HG03432 (cell line): ENCODE measurements at regions not wholly inside any gene's neighbourhood (a gene's known extent, or its start where the extent isn't known, plus 50 kb on each side); places are given as distances from the start of the nearest gene placed in this dataset.
A peak's percentile ranks its signal among the peaks of the same experiment; 100 is the strongest.

Experiments
- ATAC-seq: cut with Tn5 transposase; IDR thresholded peaks from one replicate; pipeline ENCODE4 v1.9.1; 2021; ENCODE audit warnings: mild to moderate bottlenecking, moderate library complexity; ENCODE audit not compliant: unreplicated experiment

DNA sequence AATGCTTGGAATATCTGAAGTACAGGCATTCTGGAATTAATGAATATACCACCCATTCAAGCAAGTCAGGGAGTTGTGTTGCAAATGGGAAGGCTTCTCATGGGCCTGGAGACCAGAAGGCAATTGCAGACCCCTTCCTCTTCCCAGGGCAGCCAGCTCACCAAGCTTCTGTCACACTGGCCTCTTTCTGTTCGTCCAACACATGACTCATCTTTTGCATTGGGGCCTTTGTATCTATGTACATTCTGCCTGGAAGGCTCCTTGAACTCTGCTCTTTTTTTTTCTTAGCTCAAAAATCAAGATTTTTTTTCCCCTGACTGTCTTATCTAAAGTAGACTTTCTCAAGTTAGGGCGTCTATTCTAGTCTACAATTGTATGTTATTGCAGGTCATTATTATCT is 132.9 kb upstream of the MYLIP start:
- no peak for ATAC-seq

DNA sequence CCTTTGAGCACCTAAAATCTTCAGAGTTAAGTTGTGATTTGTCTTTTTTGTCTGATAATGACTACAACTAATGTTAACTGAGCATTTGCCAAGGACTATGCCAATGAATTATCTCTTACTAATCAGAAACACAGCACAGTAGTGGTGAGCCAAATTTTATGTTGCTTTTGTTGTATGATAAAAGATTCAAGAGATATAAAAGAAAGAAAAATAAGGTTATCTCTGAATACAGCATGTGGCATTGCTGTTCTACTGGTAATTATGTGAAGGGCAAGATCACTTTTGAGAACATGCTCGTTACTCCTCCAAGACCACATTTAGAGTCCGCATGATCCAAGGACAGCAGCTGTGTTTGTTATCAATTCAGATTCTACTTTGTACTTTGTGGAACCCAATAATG is 133.4 kb upstream of the MYLIP start:
- no peak for ATAC-seq

DNA sequence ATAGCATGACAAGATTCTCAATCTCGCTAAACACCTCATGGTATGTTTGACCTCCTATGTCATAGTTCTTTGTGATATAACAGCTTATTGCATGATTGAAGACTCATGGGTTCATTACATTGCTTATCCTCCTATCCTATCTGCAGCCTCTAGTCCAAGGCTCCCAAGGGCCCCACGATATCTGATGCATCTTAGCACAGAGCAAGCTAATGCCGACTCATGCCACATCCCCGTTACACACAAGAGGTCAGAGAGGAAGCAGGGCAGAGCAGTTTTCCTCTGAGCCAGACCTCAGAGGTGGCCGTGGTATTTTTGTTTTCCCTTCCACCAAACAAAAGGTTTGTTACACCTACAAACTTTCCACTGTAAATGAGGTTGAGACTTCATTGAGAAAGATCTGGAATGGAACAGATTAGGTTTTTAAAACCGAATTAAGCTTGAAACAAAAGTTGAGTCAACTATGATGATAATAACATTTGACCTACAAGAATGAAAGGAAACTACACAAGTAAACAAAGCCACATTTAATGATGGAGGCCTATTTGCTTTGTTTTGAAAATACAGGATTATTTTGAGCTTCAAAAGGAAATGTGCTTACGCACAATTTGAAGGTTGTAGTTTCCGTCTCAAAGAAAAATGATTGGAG is 133.9 kb upstream of the MYLIP start:
- ATAC-seq = no peak

DNA sequence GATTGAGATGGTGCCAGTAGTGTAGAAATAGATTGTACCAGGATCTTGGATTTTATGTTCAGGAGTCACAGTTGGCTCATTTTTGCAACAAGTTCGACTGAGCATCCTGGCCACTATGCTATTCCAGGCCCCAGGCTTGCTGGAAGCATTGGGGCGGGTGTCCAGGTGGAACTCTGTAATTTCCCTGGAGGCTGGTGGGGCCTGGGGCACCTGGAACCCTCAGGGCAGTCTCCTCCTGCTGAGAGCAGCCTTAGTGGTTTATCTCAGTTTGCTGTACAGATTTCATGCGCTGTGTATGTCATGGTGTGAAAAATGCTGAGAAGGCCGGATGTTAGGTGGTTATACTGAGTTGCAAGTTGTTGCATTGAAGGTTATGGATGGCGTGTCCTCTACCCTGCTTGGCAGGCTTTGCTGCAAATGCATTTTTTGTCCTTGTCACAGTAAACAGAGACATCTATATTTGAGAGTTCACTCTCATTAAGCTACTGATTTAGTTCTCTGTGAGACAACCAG is 135.1 kb upstream of the MYLIP start:
- ATAC-seq = no peak

DNA sequence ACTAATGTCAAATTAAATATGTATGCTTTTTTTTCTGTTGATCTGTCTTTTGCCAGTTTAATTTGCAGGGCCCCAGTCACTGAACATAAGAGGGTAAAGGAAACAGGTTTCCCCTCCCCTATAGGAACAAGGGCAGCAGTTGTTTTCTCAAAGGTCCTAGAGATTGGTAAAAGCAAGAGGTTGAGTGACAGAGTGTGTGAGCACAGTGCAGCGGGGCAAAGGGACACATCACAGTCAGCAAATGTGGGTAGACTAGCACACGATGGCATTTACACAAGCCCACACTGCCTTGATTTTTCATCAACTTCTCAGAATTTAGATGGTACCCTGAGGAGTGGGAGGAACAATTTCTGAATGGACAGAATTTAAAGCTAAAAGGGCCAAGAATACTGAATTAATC is 138.7 kb upstream of the MYLIP start:
- no peak for ATAC-seq

DNA sequence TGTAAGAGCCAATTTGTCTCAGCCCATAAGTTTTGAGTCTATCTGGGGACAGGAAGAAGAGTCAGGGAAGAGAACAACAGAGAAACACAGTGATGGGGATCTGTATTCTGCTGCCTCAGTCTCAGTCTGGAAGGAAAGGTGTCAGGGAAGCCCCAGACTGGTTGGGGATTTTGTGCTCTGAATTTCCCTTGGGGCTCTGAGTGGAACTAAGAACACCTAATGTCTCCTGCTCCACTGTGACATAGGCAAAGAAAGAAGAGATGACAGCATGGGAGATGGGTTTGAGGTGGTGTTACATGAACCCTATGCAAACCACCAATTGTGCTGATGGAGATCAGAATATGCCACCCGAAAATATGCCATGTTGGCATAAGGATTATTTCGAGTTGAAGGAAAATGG is 139.5 kb upstream of the MYLIP start:
- peak; percentile 75 for ATAC-seq

DNA sequence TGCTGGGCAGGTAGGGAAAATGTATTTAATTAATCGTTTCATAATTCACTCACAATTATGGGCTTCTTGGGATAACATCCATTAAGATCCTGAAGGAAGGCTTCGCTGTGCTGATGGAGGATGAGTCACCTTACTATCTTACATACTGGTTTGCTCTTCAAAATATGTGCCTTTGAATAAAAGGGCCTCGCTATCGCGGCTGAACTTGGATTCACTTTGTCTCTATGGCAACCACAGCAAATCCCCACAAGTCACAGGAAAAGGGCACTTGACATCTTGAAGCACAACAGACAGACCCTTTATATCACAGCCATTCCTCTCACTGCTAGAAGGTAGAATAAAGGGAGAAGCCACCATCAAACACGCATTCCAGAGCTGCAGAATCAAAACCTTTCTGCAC is 141.3 kb upstream of the MYLIP start:
- ATAC-seq = no peak

DNA sequence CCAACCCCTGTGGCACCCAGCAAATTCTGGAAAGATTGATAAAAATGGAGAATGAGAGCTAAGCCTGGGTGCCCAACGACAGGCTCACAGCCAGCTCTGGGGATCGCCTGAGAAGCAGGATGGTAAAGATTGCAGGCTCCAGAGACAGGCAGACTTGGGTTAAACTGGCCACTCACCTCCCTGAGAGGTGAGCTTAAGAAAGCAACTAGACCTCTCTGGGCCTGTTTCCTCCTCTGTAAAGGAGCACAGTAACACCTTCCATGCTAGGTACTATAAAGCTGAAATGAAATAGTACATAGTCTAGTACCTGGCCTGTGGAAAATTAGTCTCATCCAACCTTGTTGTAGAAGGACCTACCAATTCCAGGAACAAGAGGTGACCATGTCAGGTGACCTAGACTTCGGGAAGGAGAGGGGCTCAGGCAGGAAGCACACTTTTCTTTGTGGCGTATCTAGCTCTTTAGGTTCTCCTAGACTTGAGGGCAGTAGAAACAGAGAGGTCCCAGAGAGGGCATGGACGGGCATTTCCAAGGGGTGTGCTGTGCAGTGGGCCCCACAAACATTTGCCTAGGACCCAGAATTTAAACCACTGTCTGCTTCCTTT is 142.8 kb upstream of the MYLIP start:
- ATAC-seq = no peak

DNA sequence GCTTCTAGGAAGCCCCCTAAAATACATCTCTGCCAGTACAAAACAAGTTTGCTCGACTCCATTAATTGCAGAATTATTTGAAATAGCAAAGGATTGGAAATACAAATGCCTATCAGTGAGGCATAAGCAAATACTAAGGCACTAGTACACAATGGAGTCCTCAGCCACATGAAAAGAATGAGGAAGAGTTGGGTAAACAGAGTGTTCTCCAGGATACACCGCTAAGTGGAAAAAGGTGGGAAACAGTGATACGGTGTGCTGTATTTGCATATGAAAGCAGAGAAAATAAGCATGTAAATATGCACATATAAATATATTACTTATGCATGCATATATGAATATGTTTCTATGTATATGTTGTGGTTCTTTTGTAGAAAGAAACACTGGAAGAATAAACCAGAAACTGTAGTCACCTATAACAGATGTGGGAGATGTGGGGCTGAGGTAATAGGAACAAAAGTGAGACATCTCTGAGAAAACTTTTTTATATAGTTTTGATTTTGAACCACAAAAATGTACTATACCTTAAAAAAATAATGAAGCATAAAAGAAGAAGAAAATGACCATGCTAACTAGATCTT is 143.4 kb upstream of the MYLIP start:
- ATAC-seq = no peak

DNA sequence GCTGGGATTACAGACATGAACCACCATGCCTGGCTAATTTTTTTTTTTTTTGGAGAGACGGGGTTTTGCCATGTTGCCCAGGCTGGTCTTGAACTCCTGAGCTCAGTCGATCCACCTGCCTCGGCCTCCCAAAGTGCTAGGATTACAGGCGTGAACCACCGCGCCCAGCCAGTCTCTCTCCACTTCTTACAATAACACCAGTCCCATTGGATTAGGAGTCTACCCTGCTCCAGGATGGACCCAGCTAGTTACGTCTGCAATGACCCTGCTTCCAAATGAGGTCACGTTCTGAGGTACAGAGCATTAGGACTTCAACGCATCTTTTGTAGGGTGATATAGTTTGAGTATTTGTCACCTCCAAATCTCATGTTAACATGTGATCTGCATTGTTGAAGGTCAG is 146.9 kb upstream of the MYLIP start:
- ATAC-seq = no peak

DNA sequence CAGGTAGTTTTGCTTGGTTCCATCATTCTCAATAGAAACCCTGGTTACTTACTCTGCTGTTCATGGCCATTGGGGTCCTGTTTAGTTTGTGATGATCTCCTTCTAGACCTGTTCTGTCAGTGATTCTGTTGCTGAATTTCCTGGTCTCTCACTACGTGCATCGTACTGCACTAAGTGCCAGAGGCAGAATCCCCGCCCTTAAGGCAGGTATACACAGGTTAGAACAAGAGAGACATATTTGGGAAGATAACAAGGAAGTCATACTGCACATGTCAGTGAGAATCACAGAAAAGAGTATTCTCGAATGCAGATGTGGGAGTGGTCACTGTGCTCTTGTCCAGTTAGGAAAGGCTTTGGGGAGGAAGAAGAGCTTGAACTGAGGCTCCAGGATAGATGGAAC is 148.1 kb upstream of the MYLIP start:
- ATAC-seq = no peak

DNA sequence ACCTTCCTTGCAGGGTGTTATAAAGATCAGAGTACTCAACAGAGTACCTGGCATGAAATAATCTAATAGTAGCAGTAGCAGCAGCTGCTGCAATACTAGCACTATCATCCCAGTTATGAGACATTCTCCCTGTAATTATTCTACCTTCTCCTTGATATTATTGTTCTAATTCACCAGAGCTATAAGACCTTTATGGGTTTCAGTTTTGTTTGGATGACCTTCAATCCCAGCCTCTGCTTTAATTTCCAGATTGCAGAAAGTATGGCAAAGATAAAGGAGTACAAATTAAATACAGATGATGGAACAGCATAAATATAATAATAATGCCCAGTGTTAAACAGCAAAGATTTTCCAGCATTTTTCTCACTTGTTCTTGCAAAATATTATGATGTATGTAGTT is 150.5 kb upstream of the MYLIP start:
- no peak for ATAC-seq

DNA sequence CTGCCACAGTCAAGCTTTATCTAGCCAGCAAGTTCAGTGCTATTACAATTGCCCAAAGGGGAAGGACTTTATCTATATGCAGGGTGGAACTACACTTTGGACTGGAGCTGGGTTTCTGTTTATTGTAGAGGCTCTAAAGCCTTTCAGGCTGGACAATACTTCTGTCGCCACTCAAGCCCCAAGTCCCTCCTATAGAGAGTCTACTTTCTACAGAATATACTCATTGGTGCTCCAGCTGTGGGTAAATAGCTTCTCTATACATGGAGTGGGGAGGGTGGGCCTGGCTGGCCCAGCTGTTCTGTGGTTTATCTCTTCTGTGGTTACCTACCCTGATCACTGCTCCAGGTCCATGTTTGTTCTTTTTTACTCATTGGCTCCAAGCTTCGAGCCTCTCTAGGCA is 151.8 kb upstream of the MYLIP start:
- ATAC-seq = no peak

DNA sequence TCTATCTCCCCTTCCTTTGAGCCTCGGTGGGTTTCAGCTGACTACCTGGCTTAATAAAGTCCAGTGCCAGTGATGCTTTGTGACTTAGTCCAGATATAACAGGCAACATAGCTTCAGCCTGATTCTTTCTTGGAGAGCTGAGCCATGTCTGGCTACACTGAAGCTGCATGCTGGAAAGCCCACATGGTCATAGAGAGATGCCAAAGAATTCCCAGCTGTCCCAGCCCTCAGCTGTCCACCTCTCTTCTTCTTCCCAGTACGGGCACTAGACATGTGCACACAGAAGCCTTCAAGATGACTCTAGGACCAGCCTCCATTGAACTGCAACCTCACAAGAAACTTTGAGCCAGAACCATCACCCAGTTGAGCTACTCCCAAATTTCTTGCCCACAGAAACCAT is 154.1 kb upstream of the MYLIP start:
- no peak for ATAC-seq

DNA sequence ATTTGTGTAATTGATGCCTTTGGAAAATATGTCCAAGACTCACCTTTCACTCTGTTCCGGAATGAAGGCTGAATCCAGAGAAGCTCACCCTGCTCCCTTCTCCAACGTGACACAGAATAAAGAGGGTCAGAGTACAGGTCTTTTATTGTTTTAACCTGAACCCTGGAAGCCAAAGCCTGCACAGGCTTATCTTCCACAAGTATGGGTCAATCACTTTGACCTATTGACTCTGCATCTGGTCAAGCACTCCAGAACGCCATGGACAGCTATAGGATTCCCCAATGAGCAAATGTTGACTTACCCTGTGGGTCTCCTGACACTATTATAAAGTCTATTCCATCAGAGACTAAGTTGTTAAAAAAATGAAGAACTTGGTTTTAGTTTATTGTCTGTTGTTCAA is 158.4 kb upstream of the MYLIP start:
- no peak for ATAC-seq

DNA sequence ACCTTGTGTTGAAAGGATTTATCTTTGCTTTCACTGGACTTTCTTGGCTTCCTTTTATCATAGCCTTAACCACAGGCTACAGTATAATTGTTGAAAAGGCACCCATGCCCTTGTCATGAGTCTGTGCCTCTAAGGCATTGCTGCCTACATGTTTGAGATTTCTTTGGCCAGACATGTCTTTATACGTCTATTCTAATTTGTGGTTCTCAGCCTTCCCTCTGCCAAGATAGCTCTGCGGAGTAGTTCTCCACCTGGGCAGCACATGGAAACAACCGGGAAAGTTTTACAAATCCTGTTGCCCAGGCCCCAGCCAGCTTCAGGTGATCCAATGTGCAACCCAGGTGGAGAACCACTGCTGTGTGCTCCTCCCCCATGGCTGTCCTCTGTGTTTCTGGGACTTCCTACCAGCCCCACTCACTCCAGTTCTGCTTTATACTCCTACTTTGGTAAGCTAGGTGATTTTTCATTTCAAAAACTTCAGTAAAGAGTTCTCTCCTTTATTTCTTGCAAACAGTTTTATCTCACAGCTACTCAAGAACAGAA is 159.6 kb upstream of the MYLIP start:
- ATAC-seq = no peak

DNA sequence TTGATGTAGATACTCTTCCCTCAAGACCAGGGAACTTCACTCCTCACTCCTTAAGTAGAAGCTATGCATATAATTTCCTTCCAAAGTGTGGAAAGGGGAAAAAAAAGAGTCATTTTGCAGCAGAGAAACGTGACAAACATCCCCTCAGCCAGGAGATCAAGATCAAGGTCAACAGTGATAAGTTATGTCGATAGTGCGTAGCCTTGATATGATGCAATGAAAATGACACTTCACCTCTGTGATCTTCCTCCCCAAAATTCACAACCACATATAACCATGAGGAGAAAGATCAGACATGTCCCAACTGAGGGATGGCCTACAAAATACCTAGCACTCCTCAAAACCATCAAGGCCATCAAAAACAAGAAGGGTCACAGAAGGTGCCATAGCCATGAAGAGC is 160.4 kb upstream of the MYLIP start:
- ATAC-seq = no peak

DNA sequence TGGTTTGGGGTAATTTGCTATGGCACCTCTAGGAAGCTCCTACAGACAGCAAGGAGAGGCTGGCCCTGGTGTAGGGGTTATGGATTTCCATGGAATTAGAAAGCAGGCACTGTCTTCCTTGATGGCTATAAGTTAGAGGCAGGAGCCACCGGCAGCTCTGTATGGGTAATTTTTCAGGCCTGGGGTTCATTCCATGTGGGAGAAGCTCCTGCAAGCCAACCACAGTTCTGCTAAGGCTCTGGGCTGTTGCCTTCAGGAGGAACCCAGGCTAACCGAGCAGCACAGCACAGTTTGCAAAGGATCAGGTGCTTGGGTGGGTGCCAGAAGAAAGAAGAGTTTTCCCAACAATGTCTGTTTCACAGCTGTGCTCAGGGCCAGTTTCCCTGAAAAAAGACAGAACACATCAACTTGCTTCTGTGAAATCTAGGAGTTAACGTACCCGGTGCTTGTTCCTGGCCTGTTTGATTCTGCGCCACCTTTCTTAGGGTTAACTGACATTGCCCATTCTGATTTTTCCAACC is 162.8 kb upstream of the MYLIP start:
- ATAC-seq = no peak

DNA sequence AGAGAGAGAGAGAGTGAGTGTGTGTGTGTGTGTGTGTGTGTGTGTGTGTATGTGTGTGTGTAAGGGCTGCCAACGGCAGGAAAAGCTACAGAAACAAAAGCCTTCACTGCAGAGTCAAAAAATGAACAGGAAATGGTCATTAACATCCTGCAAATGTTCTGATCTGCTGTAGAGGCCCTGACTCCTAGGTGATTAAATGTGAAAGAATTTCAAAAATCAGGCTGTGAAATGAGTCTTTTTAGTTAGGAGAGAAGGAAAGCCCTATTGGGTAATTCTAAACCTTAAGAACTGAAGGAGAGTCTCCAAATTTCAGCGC is 166.5 kb upstream of the MYLIP start:
- no peak for ATAC-seq

DNA sequence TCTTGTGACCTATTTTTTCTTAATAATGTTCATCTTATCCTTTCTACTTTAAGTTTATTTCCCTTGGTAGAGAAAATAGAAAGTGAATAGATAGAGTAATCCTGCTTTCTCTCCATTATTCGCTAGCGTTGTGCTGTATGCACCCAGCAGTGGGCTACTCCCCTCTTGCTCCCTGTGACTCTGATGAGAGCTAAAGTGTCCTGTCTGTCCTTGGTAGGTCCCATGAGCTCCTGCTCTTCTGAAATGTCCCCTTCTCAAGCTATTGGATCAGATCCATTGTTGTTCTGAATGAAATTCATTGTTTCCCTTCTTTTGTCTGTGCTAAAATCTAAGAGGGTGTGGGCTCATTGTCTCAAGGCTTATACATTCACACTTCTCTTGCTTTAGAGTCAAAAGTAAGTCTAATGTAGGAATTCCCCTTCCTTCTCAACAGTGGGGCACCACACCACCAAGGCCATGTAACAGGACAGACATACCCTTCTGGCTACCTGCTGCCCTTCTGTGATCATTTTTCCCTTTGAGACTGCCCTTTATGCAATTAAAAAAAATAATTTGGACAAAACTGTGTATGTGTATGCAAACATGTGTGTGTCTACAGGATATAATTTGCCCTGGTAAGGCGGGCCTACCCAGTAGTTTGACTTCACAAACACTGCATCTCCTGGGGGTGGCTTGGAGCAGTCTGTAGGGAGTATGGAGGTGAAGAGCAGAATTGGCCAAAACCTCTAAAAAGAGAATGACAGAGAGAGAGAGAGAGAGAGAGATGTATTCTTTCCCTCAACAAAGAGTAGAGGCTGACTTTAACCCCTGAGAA is 167.0 kb upstream of the MYLIP start:
- ATAC-seq = no peak
